Subcutaneous abdominal adipose tissue (tissue), 5 donors: ENCODE measurements at regions not wholly inside any gene's neighbourhood (a gene's known extent, or its start where the extent isn't known, plus 50 kb on each side); places are given as distances from the start of the nearest gene placed in this dataset.
A peak's percentile ranks its signal among the peaks of the same experiment; 100 is the strongest.

Source experiments
- H3K27ac ChIP-seq: one replicate; pipeline ENCODE4 v1.7.0; 2013; ENCODE audit warnings: low read depth, mild to moderate bottlenecking, inconsistent platforms, low read length, moderate library complexity
- H3K27me3 ChIP-seq, 5 donors: one replicate each; pipeline ENCODE4 v1.7.0; 2013; ENCODE audit warnings: low read length in 5 of 5, inconsistent platforms in 1 of 5; ENCODE audit not compliant: control insufficient read depth in 5 of 5, insufficient read depth in 4 of 5
- H3K36me3 ChIP-seq, 5 donors: one replicate each; pipeline ENCODE4 v1.7.0; 2013; ENCODE audit warnings: low read length in 5 of 5; ENCODE audit not compliant: control insufficient read depth in 5 of 5, insufficient read depth in 5 of 5
- H3K4me1 ChIP-seq, 5 donors: one replicate each; pipeline ENCODE4 v1.7.0; 2013; ENCODE audit warnings: low read length in 5 of 5, mild to moderate bottlenecking in 3 of 5, moderate library complexity in 1 of 5; ENCODE audit not compliant: control insufficient read depth in 5 of 5, insufficient read depth in 5 of 5
- H3K4me3 ChIP-seq, 5 donors: one replicate each; pipeline ENCODE4 v1.7.0; 2013; ENCODE audit warnings: low read length in 5 of 5, low read depth in 1 of 5
- H3K9ac ChIP-seq, 5 donors: one replicate each; pipeline ENCODE4 v1.7.0; 2013; ENCODE audit warnings: low read length in 5 of 5, mild to moderate bottlenecking in 4 of 5, moderate library complexity in 3 of 5
- H3K9me3 ChIP-seq, 5 donors: one replicate each; pipeline ENCODE4 v1.7.0; 2013; ENCODE audit warnings: low read length in 5 of 5; ENCODE audit not compliant: control insufficient read depth in 5 of 5
- donor health status: healthy.
- donor health status: healthy.
- donor health status: healthy.
- donor health status: healthy.
- donor health status: healthy.

- Histone ChIP-seq H3K9me3 (no peaks in the 10 kb centered on the region), H3K4me3 (no peak overlapping the region), H3K9ac (no peak overlapping the region), H3K27ac (no peak overlapping the region), H3K4me1 (peaks cover 0 to 4% (median 0%) of the 10 kb centered on the region in 5 donors), H3K36me3 (no peaks in the 10 kb centered on the region), H3K27me3 (no peaks in the 10 kb centered on the region)
Observed at GRCh38 chr4:180434131-180434895, 1808.9 kb upstream of the TENM3 start.

GRCh38 chr4:180436361-180436760 lies 1806.8 kb upstream of the TENM3 start:
- H3K4me3 ChIP-seq, result no peak overlapping the region
- peaks cover 0 to 4% (median 0%) of the 10 kb centered on the region in 5 donors for H3K4me1 ChIP-seq
- H3K9me3 ChIP-seq, result no peaks in the 10 kb centered on the region
- H3K9ac ChIP-seq, result no peak overlapping the region
- no peak overlapping the region for H3K27ac ChIP-seq
- no peaks in the 10 kb centered on the region for H3K27me3 ChIP-seq
- no peaks in the 10 kb centered on the region for H3K36me3 ChIP-seq

- no peaks in the 10 kb centered on the region for H3K27me3 ChIP-seq
- H3K4me1 ChIP-seq, result peaks cover 0 to 4% (median 0%) of the 10 kb centered on the region in 5 donors
- H3K4me3 ChIP-seq, result peak overlapping the region in 2 of 5 donors; percentile 17 to 48
- H3K9ac ChIP-seq, result no peak overlapping the region
- H3K36me3 ChIP-seq, result no peaks in the 10 kb centered on the region
- H3K27ac ChIP-seq, result no peak overlapping the region
- H3K9me3 ChIP-seq, result no peaks in the 10 kb centered on the region
Observed at GRCh38 chr4:180437601-180438000, 1805.6 kb upstream of the TENM3 start.

- no peak overlapping the region for H3K27ac ChIP-seq
- H3K4me3 ChIP-seq, result no peak overlapping the region
- H3K27me3 ChIP-seq, result no peaks in the 10 kb centered on the region
- H3K9ac ChIP-seq, result no peak overlapping the region
- no peaks in the 10 kb centered on the region for H3K4me1 ChIP-seq
- H3K9me3 ChIP-seq, result no peaks in the 10 kb centered on the region
- no peaks in the 10 kb centered on the region for H3K36me3 ChIP-seq
Observed at GRCh38 chr4:180448306-180448705, 1794.9 kb upstream of the TENM3 start.

- H3K27ac ChIP-seq, result no peak overlapping the region
- no peaks in the 10 kb centered on the region for H3K36me3 ChIP-seq
- H3K4me1 ChIP-seq, result no peaks in the 10 kb centered on the region
- H3K9me3 ChIP-seq, result no peaks in the 10 kb centered on the region
- H3K4me3 ChIP-seq, result no peak overlapping the region
- H3K9ac ChIP-seq, result no peak overlapping the region
- no peaks in the 10 kb centered on the region for H3K27me3 ChIP-seq
Observed at GRCh38 chr4:180449395-180449956, 1793.7 kb upstream of the TENM3 start.

- H3K27me3 ChIP-seq, result no peaks in the 10 kb centered on the region
- no peaks in the 10 kb centered on the region for H3K36me3 ChIP-seq
- H3K4me3 ChIP-seq, result no peak overlapping the region
- no peaks in the 10 kb centered on the region for H3K4me1 ChIP-seq
- H3K9me3 ChIP-seq, result no peaks in the 10 kb centered on the region
- no peak overlapping the region for H3K27ac ChIP-seq
- no peak overlapping the region for H3K9ac ChIP-seq
Observed at GRCh38 chr4:180455226-180455625, 1788.0 kb upstream of the TENM3 start.

GRCh38 chr4:180456928-180457327 lies 1786.3 kb upstream of the TENM3 start:
- Histone ChIP-seq H3K4me3 (no peak overlapping the region), H3K4me1 (no peaks in the 10 kb centered on the region), H3K9me3 (no peaks in the 10 kb centered on the region), H3K27me3 (no peaks in the 10 kb centered on the region), H3K9ac (no peak overlapping the region), H3K36me3 (no peaks in the 10 kb centered on the region), H3K27ac (no peak overlapping the region)

GRCh38 chr4:180462116-180462515 lies 1781.1 kb upstream of the TENM3 start:
- Histone ChIP-seq H3K36me3 (no peaks in the 10 kb centered on the region), H3K9me3 (no peaks in the 10 kb centered on the region), H3K9ac (no peak overlapping the region), H3K4me1 (no peaks in the 10 kb centered on the region), H3K4me3 (no peak overlapping the region), H3K27ac (no peak overlapping the region), H3K27me3 (no peaks in the 10 kb centered on the region)

- H3K27ac ChIP-seq, result no peak overlapping the region
- H3K4me3 ChIP-seq, result no peak overlapping the region
- H3K9me3 ChIP-seq, result no peaks in the 10 kb centered on the region
- no peaks in the 10 kb centered on the region for H3K27me3 ChIP-seq
- H3K9ac ChIP-seq, result no peak overlapping the region
- no peaks in the 10 kb centered on the region for H3K36me3 ChIP-seq
- no peaks in the 10 kb centered on the region for H3K4me1 ChIP-seq
Observed at GRCh38 chr4:180465364-180465763, 1777.8 kb upstream of the TENM3 start.

GRCh38 chr4:180483036-180483435 lies 1760.2 kb upstream of the TENM3 start:
- H3K36me3 ChIP-seq, result no peaks in the 10 kb centered on the region
- no peak overlapping the region for H3K4me3 ChIP-seq
- no peak overlapping the region for H3K9ac ChIP-seq
- H3K27ac ChIP-seq, result no peak overlapping the region
- no peaks in the 10 kb centered on the region for H3K27me3 ChIP-seq
- H3K4me1 ChIP-seq, result no peaks in the 10 kb centered on the region
- no peaks in the 10 kb centered on the region for H3K9me3 ChIP-seq
